ENCODE measurements at regions not wholly inside any gene's neighbourhood (a gene's known extent, or its start where the extent isn't known, plus 50 kb on each side); places are given as distances from the start of the nearest gene placed in this dataset.

GRCh38 chr5:130616161-130616560 lies 548.9 kb downstream of the HINT1 start:
- H3T11ph ChIP-seq (ENCODE audit: low read length): no peak overlapping the region
- H3K79me2 ChIP-seq (ENCODE audit: insufficient read depth, low read length): no peaks in the 10 kb centered on the region
- H4K91ac ChIP-seq (ENCODE audit: insufficient read length, low read depth, low read length): no peak overlapping the region
- no CpG with 5 or more reads among the region's 2 CpGs for WGBS (ENCODE audit: extremely low coverage, insufficient read length, low lambda C conversion rate)
- H3K9me3 ChIP-seq (ENCODE audit: control insufficient read depth, low read depth, low read length): no peaks in the 10 kb centered on the region
- H4K5ac ChIP-seq (ENCODE audit: insufficient read length, low read depth, low read length): no peak overlapping the region
- H2AFZ ChIP-seq (ENCODE audit: low read length): no peak overlapping the region
- Mint-ChIP-seq H3K4me1 (no peaks in the 10 kb centered on the region), H3K27ac (no peak overlapping the region), H3K36me3 (ENCODE audit: insufficient read depth in 1 of 3, low read depth in 3 of 3) (no peaks in the 10 kb centered on the region), H3K4me3 (no peak overlapping the region), H3K9me3 (peaks cover 0 to 4% of the 10 kb centered on the region in 2 experiments; a peak in 3 of 5 replicates), H3K27me3 (ENCODE audit: low read depth) (no peaks in the 10 kb centered on the region)
- no peak overlapping the region for H2AK5ac ChIP-seq (ENCODE audit: insufficient read length, low read length)
- no peak overlapping the region for H2BK15ac ChIP-seq (ENCODE audit: low read depth, low read length)
- H4K8ac ChIP-seq (replicated peaks; ENCODE audit: insufficient read length, low read depth, low read length): no peak overlapping the region
- H2BK20ac ChIP-seq (ENCODE audit: low read depth, low read length, poor library complexity, severe bottlenecking): no peak overlapping the region
- no peak overlapping the region for H3K4me2 ChIP-seq (ENCODE audit: insufficient read depth, insufficient read length, low read length)
- H3K23ac ChIP-seq (ENCODE audit: insufficient read length, low read depth, low read length): no peak overlapping the region
- H2BK120ac ChIP-seq (ENCODE audit: low read depth, low read length, poor library complexity, severe bottlenecking): no peak overlapping the region
- H3K56ac ChIP-seq (ENCODE audit: insufficient read length, low read depth, low read length): no peak overlapping the region
- no peak overlapping the region for H3K14ac ChIP-seq (ENCODE audit: insufficient read depth, low read length)
- H3K27ac ChIP-seq (ENCODE audit: insufficient read length, low read depth, low read length): no peak overlapping the region
- no peaks in the 10 kb centered on the region for H3K79me1 ChIP-seq (ENCODE audit: insufficient read depth, low read depth, low read length, poor library complexity, severe bottlenecking)
- no peaks in the 10 kb centered on the region for H4K20me1 ChIP-seq (ENCODE audit: control insufficient read depth, insufficient read depth, insufficient read length)
- H3K4ac ChIP-seq (ENCODE audit: low read depth, low read length): no peak overlapping the region
- TF ChIP-seq CTCF (conservative IDR thresholded peaks at IDR 0.05): no peak
- no peaks in the 10 kb centered on the region for H3K23me2 ChIP-seq (ENCODE audit: insufficient read length, low read depth, low read length, poor library complexity, severe bottlenecking)
- H2BK12ac ChIP-seq (ENCODE audit: insufficient read length, low read depth, low read length): no peak overlapping the region
- no peak for DNase-seq
- H3K9ac ChIP-seq (ENCODE audit: extremely low read depth, insufficient read length, low read length): no peak overlapping the region
- no peaks in the 10 kb centered on the region for H3K4me1 ChIP-seq (ENCODE audit: insufficient read depth, low read length)
- H2BK5ac ChIP-seq (ENCODE audit: insufficient read length, low read length): no peak overlapping the region
- H3K18ac ChIP-seq (ENCODE audit: insufficient read length, low read depth, low read length): no peak overlapping the region
- no peaks in the 10 kb centered on the region for H3K27me3 ChIP-seq (ENCODE audit: insufficient read depth, low read length)
